ENCODE measurements at regions not wholly inside any gene's neighbourhood (a gene's known extent, or its start where the extent isn't known, plus 50 kb on each side); places are given as distances from the start of the nearest gene placed in this dataset.

DNA sequence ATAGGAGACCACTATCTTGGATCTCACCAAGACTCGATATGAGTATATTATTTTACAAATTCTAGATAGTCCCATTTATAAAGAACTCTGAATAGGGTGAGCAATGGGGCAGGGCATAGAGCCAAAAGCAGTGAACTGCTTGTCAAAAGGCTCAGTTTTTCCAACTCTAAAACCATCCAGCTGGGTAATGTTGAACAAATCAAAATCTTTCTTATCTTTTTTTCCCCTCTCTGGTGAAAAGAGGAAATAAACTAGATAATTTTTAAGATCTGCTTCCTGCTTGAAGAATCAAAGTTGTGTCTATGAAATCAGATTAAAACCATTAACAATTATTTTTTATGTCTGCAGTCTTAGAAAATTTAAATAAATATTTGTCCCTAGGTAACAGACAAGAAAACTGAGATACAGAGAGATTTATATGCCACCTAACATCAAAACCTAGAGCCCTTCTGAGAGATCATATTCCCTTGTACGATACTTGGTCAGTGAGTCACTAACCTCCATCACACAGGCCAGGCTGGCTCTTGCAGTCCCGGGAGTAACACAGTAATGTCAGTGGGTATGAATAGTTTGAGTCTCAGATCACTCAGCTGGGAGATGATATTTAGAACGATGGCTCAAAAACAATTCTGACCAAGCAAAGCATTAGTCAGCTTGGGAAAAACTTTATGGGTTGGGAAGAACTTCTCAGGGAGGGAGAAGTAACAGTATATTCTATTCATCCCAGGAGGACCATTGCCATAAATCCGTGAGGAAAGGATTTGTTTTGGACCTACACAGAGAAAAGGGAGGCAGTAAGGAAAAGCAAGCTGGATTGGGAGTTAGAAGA is 178.8 kb downstream of the REEP3 start:
- peak; percentile 95 for DNase-seq (ENCODE audit: low read depth)
- no peak overlapping the region for H3K4me3 ChIP-seq (ENCODE audit: control insufficient read depth, low read depth, low read length)
- TF ChIP-seq, protein P1, sequence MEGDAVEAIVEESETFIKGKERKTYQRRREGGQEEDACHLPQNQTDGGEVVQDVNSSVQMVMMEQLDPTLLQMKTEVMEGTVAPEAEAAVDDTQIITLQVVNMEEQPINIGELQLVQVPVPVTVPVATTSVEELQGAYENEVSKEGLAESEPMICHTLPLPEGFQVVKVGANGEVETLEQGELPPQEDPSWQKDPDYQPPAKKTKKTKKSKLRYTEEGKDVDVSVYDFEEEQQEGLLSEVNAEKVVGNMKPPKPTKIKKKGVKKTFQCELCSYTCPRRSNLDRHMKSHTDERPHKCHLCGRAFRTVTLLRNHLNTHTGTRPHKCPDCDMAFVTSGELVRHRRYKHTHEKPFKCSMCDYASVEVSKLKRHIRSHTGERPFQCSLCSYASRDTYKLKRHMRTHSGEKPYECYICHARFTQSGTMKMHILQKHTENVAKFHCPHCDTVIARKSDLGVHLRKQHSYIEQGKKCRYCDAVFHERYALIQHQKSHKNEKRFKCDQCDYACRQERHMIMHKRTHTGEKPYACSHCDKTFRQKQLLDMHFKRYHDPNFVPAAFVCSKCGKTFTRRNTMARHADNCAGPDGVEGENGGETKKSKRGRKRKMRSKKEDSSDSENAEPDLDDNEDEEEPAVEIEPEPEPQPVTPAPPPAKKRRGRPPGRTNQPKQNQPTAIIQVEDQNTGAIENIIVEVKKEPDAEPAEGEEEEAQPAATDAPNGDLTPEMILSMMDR (IDR thresholded peaks at IDR 0.05; ENCODE audit: control insufficient read depth, insufficient read depth, low read depth, low read length, missing control alignments): no peak

DNA sequence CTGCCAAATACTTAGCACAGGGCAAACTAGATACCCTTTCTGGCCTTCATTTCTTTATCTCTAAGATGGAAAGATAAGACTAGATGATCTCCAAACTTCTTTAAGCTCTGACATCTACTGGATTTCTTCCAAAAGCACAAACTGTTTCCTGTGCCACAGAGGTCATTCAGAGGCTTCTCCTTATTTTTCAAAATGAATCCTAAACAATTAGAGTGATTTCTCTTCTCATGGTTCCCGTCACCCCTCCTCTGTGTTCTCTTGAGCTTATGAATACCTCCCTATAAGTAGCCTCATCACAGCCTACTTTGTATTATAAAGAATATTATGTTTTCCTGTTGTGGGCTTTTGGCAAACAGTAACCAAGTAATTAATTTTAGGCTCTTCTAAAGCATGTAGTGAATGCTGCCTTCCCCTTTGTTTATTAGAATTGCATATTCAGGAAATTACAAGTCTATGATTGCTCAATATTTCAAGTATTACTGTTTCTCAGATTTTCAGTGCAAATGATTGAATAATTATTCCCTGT is 179.5 kb downstream of the REEP3 start:
- no peak overlapping the region for H3K4me3 ChIP-seq (ENCODE audit: control insufficient read depth, low read depth, low read length)
- no peak for DNase-seq (ENCODE audit: low read depth)
- TF ChIP-seq, protein P1 (IDR thresholded peaks at IDR 0.05; ENCODE audit: control insufficient read depth, insufficient read depth, low read depth, low read length, missing control alignments): no peak

DNA sequence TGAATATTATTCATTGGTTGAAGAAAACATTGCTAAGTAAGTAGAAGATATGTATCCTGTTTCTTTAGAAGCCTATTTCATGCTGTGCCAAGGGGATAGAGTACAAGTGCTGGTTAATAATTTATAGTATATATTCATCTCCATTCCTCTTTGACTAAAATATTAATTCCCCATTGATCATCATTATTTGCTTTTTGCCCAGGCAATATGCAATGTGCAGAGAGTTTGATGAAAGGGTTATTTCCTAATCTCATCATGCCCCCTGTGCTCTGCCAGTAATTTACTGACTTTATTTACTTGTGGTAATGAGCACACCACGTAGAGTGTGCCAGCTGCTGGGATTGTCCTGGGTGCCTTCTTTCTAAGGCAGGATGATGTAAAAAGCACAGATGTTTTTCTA is 180.9 kb downstream of the REEP3 start:
- TF ChIP-seq, protein P1 (IDR thresholded peaks at IDR 0.05; ENCODE audit: control insufficient read depth, insufficient read depth, low read depth, low read length, missing control alignments): no peak
- DNase-seq (ENCODE audit: low read depth): no peak

DNA sequence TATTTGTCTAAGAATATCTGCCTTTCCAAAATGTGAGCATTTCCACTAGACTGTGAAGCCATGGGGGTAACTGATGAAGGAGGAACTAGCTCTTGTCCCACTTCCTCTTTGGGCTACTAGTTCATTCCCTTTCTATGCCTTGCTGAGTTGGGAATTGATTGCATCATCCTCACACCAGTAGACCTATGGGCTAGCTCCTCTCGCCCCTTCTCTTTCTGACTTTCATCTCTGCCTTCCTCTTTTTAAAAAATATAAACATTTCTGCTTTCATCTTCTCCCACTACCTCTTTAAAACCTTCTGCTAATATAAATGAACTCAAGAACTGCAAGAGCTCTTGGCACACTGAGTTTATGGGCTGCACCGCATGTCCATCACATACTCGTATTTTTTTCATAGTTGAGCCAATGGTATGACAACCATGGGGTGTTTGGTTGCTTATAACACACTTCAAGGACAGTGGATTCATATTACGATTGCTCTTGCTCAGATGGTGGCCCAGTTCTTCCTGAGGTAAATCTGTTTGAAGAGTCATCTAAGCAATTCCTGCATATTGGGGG is 182.0 kb downstream of the REEP3 start:
- TF ChIP-seq, protein P1 (IDR thresholded peaks at IDR 0.05; ENCODE audit: control insufficient read depth, insufficient read depth, low read depth, low read length, missing control alignments): no peak
- H3K4me3 ChIP-seq (ENCODE audit: control insufficient read depth, low read depth, low read length): no peak overlapping the region
- no peak for DNase-seq (ENCODE audit: low read depth)

More for the DNA sequence above, 180.9 kb downstream of the REEP3 start:
- H3K4me3 ChIP-seq (ENCODE audit: control insufficient read depth, low read depth, low read length): no peak overlapping the region

DNA sequence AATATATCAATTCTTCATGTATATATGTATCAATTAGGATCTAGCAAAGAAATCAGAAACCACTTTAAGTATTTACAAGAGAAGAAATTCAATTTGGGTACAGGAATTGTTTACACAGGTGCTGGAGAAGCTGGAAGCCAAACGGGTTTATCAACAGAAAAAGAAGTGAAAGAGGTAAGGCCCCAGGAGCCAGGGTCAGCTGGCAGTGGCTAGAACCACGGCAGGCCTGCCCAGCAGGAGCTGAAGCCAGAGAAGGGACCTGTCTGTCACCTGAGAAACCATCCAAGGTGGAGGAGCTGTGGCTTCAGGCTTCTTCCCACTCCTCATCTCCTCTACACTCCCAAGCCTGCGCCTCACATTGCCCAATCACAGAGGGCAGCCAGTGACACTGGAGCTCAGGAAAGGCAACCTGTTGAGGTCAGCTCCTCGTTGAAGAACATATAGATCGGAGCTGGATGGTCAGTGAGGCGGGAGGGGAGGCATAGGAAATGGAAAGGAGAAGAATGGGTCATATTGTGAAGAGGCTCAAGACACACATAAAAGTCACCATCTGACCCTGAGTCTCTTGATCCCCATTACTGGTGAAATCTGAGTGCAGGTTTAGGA is 182.6 kb downstream of the REEP3 start:
- no peak for DNase-seq (ENCODE audit: low read depth)
- H3K4me3 ChIP-seq (ENCODE audit: control insufficient read depth, low read depth, low read length): no peak overlapping the region
- TF ChIP-seq, protein P1 (IDR thresholded peaks at IDR 0.05; ENCODE audit: control insufficient read depth, insufficient read depth, low read depth, low read length, missing control alignments): no peak

DNA sequence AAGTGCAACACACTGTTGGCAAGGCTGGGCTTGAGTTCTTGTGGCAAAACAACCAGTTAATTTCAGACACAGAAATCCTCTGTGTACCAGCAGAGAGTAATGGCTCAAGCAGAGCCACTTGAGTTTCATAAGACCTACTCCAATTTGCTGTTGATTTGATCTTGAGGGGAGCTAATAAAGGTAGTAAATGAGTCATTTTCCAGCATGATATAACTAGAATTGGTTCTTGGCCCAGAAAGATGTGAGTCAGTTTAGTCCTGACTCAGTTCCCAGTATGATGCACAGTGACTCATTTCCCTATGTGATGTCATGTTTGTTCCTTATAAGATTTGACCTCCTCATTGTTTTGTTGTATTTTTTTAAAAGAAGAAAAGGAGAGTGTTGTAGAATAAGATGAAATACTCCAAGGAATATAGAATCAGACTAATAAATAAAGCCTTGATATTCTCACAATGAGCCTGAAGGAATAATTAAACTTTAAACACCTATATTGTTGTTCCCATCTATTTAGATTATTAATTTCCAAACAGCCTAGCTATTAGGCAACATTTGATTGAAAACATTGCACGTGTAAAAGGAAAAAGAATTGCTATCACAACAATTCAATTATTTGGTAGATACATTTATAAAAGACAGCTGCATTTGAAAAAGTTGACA is 186.2 kb downstream of the REEP3 start:
- no peak overlapping the region for H3K4me3 ChIP-seq (ENCODE audit: control insufficient read depth, low read depth, low read length)
- peak; percentile 98 for DNase-seq (ENCODE audit: low read depth)
- TF ChIP-seq, protein P1 (IDR thresholded peaks at IDR 0.05; ENCODE audit: control insufficient read depth, insufficient read depth, low read depth, low read length, missing control alignments): no peak

Measured in AG09309 (cell line).